ENCODE measurements at regions not wholly inside any gene's neighbourhood (a gene's known extent, or its start where the extent isn't known, plus 50 kb on each side); places are given as distances from the start of the nearest gene placed in this dataset.
"Not testable (repeated sequence)": the region's sequence is repeated elsewhere in the genome, so short reads cannot be mapped to it uniquely, and the experiment has no call there.

DNA sequence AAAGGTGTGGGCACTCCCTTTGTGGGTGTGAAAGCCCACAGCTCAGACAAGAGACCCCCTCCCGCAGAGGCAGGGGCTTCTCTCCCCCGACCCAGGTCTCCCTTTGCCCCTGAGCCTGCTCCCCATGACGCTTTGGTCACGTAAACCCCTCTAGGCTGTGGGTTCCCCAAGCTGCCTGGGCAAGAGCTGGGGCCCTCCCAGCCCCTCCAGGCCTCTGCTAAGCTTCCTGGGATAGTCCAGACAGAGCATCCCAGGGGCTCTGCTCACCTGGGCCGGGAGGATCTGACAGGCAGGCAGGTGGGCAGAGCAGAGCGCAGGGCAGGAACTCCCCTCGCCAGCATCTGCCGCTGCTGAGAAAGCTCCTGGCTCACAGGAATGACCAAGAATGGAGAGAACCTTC is 177.3 kb downstream of the BANP start:
- DNase-seq (ENCODE audit: low spot score), result peak; percentile 25
- TF ChIP-seq, protein P1, sequence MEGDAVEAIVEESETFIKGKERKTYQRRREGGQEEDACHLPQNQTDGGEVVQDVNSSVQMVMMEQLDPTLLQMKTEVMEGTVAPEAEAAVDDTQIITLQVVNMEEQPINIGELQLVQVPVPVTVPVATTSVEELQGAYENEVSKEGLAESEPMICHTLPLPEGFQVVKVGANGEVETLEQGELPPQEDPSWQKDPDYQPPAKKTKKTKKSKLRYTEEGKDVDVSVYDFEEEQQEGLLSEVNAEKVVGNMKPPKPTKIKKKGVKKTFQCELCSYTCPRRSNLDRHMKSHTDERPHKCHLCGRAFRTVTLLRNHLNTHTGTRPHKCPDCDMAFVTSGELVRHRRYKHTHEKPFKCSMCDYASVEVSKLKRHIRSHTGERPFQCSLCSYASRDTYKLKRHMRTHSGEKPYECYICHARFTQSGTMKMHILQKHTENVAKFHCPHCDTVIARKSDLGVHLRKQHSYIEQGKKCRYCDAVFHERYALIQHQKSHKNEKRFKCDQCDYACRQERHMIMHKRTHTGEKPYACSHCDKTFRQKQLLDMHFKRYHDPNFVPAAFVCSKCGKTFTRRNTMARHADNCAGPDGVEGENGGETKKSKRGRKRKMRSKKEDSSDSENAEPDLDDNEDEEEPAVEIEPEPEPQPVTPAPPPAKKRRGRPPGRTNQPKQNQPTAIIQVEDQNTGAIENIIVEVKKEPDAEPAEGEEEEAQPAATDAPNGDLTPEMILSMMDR (IDR thresholded peaks at IDR 0.05; ENCODE audit: extremely low read depth, missing control alignments), result no peak

DNA sequence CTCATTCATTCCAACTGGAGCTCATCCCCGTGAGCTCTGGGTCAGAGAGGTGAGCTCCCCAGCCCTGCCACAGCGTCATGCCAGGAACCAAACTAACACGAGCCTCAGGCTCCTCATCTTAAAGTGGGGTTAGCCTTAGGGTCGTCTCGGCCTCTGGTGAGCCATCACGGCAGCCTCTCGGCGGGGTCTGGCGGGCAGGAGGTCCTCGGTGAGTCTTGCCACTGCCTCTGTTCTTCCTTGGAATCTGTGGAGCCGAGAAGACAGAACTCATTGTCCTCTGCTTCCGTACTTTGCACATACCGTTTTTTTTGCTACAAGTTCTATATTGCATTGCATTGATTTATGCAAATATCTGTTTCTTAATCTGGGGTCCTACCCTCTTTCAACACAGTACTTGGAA is 177.9 kb downstream of the BANP start:
- not testable (repeated sequence) for DNase-seq (ENCODE audit: low spot score)

DNA sequence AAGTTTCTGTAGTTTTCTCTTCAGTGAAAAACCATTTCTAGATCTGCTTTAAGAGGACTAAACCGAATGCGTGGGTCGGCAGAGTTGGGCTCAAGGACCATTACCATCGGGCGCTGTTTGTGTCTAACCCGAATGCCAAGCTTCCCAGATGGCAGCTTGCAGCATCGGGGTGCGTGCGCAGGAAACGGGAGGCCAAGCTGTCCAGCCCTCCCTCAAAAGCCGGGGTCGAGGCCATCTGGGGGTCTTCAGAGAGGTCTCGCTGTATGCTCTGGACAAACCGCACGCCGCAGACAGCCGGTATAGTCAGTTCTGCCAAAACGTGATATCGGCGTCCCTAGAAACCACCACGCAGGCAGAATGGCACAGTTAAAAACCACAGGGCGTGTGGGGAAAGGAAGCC is 178.8 kb downstream of the BANP start:
- no peak for DNase-seq (ENCODE audit: low spot score)
- TF ChIP-seq, protein P1 (IDR thresholded peaks at IDR 0.05; ENCODE audit: extremely low read depth, missing control alignments), result no peak

DNA sequence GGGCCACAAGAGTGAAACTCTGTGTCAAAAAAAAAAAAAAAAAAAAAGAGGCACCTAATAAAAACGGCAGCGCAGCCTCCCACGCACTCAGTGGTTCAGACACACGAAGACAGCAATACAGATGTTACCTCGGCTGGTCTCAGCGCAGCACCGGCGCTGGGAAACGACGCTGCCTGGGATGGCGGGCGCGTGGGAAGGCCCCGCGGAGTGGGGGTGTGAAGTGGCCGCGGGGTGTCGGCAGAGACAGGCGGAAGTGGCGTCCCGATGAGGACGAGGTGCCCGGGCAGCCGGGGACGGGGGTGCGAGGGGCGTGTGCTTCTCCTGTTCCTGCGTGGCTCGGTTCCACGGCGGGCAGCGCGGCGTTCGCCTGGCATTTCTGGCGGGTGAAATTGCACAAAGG is 179.4 kb downstream of the BANP start:
- DNase-seq (ENCODE audit: low spot score), result no peak
- TF ChIP-seq, protein P1 (IDR thresholded peaks at IDR 0.05; ENCODE audit: extremely low read depth, missing control alignments), result no peak

DNA sequence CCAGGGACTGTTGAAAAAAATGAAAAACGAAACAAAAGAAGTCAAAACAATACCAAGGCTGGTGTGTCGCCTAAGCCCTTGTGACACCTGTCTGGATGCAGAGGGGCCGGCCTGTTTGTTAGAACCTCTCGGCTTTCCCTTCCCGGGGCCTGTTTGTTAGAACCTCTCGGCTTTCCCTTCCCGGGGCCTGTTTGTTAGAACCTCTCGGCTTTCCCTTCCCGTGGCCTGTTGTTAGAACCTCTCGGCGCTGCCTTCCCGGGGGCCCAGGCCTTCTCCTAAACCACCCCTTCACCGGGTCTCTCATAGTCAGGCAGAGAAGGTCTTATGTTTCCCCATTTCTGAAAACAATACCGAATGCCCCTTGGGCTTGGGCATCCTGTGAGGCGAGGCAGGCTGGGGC is 180.0 kb downstream of the BANP start:
- DNase-seq (ENCODE audit: low spot score), result peak; percentile 37
- TF ChIP-seq, protein P1 (IDR thresholded peaks at IDR 0.05; ENCODE audit: extremely low read depth, missing control alignments), result no peak

DNA sequence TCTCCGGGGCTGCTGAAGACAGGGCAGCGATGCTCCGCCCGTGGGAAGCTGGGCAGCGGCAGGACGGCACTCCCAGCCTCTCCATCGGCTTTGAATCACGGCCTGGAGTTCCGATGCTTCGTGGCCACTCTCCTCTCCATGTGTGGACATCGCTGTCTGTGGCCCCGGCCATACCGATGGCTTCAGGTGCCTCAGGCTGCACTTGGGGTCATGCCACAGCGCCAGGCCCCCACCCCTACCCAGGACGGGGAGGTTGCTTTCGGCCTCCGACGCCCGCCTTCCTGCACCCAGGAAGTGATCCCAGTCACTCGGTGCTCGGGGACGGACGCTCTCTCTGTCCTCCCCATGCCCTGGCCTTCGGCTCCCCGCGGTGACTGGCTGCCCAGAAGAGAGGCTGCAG is 180.7 kb downstream of the BANP start:
- TF ChIP-seq, protein P1 (IDR thresholded peaks at IDR 0.05; ENCODE audit: extremely low read depth, missing control alignments), result no peak
- DNase-seq (ENCODE audit: low spot score), result no peak

DNA sequence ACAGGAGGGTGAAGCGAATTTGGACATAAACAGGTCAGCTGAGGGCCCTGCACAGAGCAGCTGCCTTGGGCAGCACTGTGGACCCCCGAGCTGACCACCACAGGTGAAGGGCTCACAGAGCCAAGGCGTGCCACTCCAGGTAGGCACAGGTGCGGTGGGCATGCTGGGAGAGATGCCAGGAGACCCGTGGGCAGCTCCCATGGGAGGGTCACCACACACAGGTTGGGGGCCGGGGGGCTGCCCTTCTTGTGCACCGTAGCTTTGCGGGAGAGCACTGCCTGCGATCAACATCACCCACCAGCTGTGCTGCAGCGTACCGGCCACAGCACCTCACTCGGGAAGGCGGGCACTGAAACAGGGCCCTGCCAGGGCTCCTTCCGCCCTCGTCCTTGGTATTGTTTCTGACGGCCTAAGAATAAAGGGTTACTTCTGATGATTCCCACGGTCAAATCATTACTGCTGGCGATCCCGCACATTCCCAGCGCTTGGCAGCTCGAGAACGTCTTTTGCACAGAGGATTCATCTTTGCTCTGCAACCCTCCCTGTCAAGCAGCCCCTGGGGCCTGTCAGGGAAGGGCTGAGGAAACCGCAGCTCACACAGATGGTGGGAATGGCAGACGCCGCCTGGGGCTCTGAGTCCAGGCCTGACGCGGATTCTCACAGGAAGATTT is 181.7 kb downstream of the BANP start:
- no peak for DNase-seq (ENCODE audit: low spot score)
- TF ChIP-seq, protein P1 (IDR thresholded peaks at IDR 0.05; ENCODE audit: extremely low read depth, missing control alignments), result no peak

DNA sequence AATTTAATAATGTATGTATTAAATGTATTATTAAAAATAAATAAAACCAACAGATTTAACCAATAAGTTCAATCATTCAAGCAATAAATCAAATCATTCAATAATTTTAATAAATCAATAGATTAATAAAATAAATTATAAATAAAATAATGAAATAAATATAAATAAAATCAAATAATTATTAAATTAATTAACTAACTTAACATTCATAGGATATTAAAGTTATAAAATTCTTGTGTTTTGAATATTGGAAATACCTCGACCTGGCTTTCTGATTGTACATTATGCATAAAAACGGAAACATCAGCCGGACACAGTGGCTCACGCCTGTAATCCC is 182.2 kb downstream of the BANP start:
- TF ChIP-seq, protein P1 (IDR thresholded peaks at IDR 0.05; ENCODE audit: extremely low read depth, missing control alignments), result no peak
- DNase-seq (ENCODE audit: low spot score), result no peak

DNA sequence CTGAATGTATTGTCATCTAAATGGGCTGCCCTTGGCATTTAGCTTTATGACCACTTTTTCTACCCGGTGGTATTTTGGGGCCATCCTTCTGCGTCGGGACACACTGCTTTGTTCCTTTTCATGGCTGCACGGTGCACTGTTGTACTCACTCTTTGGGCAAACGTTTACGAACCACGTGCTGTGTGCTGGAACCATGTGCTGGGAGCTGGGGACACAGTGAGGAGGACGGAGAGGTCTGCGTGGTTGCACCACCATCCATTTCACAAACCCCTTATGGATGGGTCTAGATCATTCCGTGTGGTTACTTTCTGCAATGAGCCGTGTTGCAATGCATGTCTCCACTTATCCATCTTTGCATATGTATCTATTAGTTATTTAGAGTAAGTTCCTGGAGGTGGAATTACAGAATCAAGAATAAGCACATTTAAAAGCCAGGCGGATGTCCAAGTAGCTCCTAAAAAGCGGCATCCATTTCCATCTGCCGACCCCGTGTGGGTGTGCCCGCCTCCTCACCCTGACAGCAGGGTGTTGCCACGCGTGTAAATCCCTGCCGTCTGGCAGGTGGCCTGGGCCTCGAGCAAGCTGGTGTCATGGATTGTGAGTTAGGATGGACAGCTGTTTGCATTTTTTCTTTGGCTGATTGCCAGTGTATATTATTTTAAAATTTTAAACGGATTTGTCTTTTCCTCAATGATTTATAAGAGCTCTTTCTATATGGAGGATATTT is 183.1 kb downstream of the BANP start:
- not testable (repeated sequence) for DNase-seq (ENCODE audit: low spot score)

DNA sequence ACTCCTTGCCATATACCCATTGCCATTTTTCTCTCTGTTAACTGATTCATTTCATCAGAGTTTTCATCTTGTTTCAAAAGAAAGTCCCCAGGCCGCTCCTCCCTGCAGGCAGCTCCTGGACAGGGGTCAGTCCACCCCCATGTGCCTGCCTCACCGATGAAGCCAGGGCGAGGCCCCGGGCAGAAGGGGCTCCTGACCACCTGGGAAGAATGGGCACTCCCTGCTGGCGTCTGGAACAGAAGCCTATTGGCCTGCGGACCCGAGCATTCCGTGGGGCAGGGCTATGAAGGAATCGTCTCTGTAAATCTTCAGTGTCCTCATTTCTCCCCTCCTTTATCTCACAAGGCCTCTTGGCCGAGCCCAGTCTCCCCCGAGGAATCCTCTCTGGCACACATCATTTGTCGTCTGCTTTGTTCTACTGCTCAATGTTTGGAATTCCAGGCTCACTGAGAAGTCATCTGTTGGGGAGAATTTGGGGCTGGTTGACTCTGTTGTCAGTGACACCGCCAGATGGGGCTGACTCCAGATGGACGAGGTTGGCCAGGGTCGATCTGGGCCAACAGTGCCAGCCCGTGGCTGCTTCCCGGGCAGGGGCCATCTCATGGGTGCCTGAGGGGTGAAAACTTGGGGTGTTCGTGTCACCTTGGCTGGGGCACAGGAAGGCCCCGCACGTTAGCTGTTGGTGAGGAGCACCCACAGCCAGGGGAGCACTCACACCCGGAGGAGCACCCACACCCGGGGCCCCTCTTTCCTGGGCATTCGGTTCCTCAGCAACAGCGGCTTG is 183.9 kb downstream of the BANP start:
- DNase-seq (ENCODE audit: low spot score), result not testable (repeated sequence)

DNA sequence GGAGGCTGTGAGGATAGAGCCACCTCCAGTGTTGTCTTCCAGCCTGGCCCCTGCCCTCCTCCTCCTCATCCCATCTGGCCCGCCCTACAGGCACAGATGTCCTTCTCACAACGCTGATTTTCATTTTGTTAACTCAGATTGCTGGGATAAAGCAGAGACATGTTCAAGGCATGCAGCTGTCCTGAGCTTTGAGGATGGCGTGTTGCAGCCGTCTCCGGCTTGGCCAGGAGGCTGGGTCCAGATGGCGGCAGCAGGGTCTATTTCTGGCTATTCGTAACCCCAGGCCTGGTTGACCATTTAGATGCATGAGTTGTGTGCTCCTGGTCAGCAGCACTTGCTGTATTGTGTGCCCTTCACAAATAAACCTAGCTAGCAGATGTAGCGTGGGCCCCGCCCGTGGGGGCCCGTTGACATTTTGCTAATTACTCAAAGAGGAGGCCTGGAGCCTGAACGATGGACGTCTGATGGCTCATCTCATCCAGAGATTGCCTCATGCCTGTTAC is 185.0 kb downstream of the BANP start:
- not testable (repeated sequence) for DNase-seq (ENCODE audit: low spot score)
